HCT116 (cell line): ENCODE measurements at regions not wholly inside any gene's neighbourhood (a gene's known extent, or its start where the extent isn't known, plus 50 kb on each side); places are given as distances from the start of the nearest gene placed in this dataset.

Source experiments
- ATAC-seq: fragments of 200-7000 bp; cut with Tn5 transposase; 2 replicates; pipeline ENCODE4 v1.9.1; 2020; ENCODE audit warnings: mild to moderate bottlenecking, moderate library complexity
- BruUV-seq: library from RNA; stranded (reverse); fragments of 400-500 nt; replicated peaks from 2 replicates; lab custom pipeline; 2021; lab: Mats Ljungman, UMichigan
- CTCF ChIA-PET: fragments of 300-600 bp; sonication (Branson Sonifier 250); formaldehyde crosslinking; loops from one replicate; lab custom pipeline; 2021; ENCODE audit warnings: antibody characterized with exemption; lab: Charles Lee
- POLR2A ChIA-PET: fragments of 300-600, 350-600 bp; sonication (Branson Sonifier 250); formaldehyde crosslinking; loops from one replicate; lab custom pipeline; 2021; ENCODE audit warnings: antibody characterized with exemption; lab: Charles Lee
- RAD21 ChIA-PET, 2 experiments: fragments of 300-600 bp; sonication (Branson Sonifier 250); formaldehyde crosslinking; loops; one replicate each; lab custom pipeline; 2023; ENCODE audit warnings: low total read pairs in 2 of 2; ENCODE audit not compliant: uncharacterized antibody in 2 of 2, unreplicated experiment in 2 of 2, low non-redundant PET in 1 of 2; lab: Charles Lee
- DNase-seq: peaks from one replicate; pipeline ENCODE4 v3.0.0-alpha.2; 2010; ENCODE audit warnings: low read depth, low spot score
- H2AFZ ChIP-seq: fragments of 200-600 bp; shearing (Covaris generic), sonication (generic); 2 replicates; pipeline ENCODE4 v1.6.1; 2017; ENCODE audit warnings: low read depth, mixed run types, mixed read lengths, antibody characterized with exemption, low read length; ENCODE audit not compliant: poor library complexity, severe bottlenecking
- H3K27ac ChIP-seq: 2 replicates; pipeline ENCODE4 v1.5.1; 2012; ENCODE audit warnings: low read depth, low read length
- H3K27me3 ChIP-seq: fragments of 200-600 bp; sonication (generic); 2 replicates; pipeline ENCODE4 v1.6.1; 2016; ENCODE audit warnings: mixed run types, low read length, mixed read lengths; ENCODE audit not compliant: insufficient read depth
- H3K36me3 ChIP-seq, 2 experiments: fragments of 200-500 bp in 1 of 2; fragments of 200-600 bp in 1 of 2; sonication (Bioruptor generic) in 1 of 2; sonication (generic) in 1 of 2; 2 replicates each; pipeline versions ENCODE4 v1.5.1 to v1.6.1; 2014 to 2016; ENCODE audit warnings: low read length in 2 of 2, inconsistent platforms in 1 of 2, mixed read lengths in 1 of 2, mixed run types in 1 of 2; ENCODE audit not compliant: insufficient read depth in 2 of 2, control insufficient read depth in 1 of 2
- H3K4me1 ChIP-seq, 2 experiments: fragments of 200-600 bp in 1 of 2; sonication (generic) in 1 of 2; 2 replicates each; pipeline versions ENCODE4 v1.5.1 to v1.6.1; 2012 to 2017; ENCODE audit warnings: low read length in 2 of 2, inconsistent platforms in 1 of 2, mild to moderate bottlenecking in 1 of 2, mixed read lengths in 1 of 2, mixed run types in 1 of 2, moderate library complexity in 1 of 2; ENCODE audit not compliant: insufficient read depth in 2 of 2, control insufficient read depth in 1 of 2
- H3K4me2 ChIP-seq: fragments of 200-600 bp; sonication (generic); 2 replicates; pipeline ENCODE4 v1.6.1; 2017; ENCODE audit warnings: mixed run types, low read length, mixed read lengths
- H3K4me3 ChIP-seq, 2 experiments: fragments of 200-600 bp in 1 of 2; sonication (generic) in 1 of 2; replicated peaks in 1 of 2; 2 replicates each; pipeline ENCODE4 v1.5.1; 2011 to 2016; ENCODE audit warnings: low read length in 2 of 2, control low read depth in 1 of 2, low read depth in 1 of 2, mild to moderate bottlenecking in 1 of 2, mixed read lengths in 1 of 2, mixed run types in 1 of 2
- H3K79me2 ChIP-seq: fragments of 200-600 bp; sonication (generic); 2 replicates; pipeline ENCODE4 v1.6.1; 2017; ENCODE audit warnings: mild to moderate bottlenecking, mixed run types, low read length, moderate library complexity, mixed read lengths; ENCODE audit not compliant: insufficient read depth
- H3K9ac ChIP-seq: fragments of 200-600 bp; sonication (generic); 2 replicates; pipeline ENCODE4 v1.6.1; 2016; ENCODE audit warnings: low read length, mixed read lengths
- H3K9me2 ChIP-seq: fragments of 200-600 bp; sonication (generic), shearing (Covaris generic); 2 replicates; pipeline ENCODE4 v1.6.1; 2017; ENCODE audit warnings: mixed run types, mild to moderate bottlenecking, moderate library complexity; ENCODE audit not compliant: insufficient read depth
- H3K9me3 ChIP-seq, 2 experiments: fragments of 200-500 bp in 1 of 2; fragments of 200-600 bp in 1 of 2; sonication (Bioruptor generic) in 1 of 2; sonication (generic) in 1 of 2; 2 replicates each; pipeline ENCODE4 v1.6.1; 2014 to 2017; ENCODE audit warnings: low read length in 2 of 2, mixed read lengths in 2 of 2, inconsistent platforms in 1 of 2, low read depth in 1 of 2, mild to moderate bottlenecking in 1 of 2, mixed run types in 1 of 2, moderate library complexity in 1 of 2; ENCODE audit not compliant: control insufficient read depth in 1 of 2, insufficient read depth in 1 of 2
- H4K20me1 ChIP-seq: fragments of 200-600 bp; sonication (generic), shearing (Covaris generic); 2 replicates; pipeline ENCODE4 v1.6.1; 2017; ENCODE audit warnings: mixed run types, mild to moderate bottlenecking, moderate library complexity; ENCODE audit not compliant: insufficient read depth
- EGR1 ChIP-seq: IDR thresholded peaks from 2 replicates; pipeline ENCODE4 v1.6.1; 2012; ENCODE audit warnings: low read depth
- ELF1 ChIP-seq: IDR thresholded peaks from 2 replicates; pipeline ENCODE4 v1.6.1; 2012; ENCODE audit warnings: low read depth, borderline replicate concordance
- EZH2 ChIP-seq: fragments of 200-600 bp; sonication (generic); IDR thresholded peaks from 2 replicates; pipeline ENCODE4 v1.6.1; 2017; ENCODE audit warnings: antibody characterized with exemption, mixed run types
- EZH2phosphoT487 ChIP-seq: fragments of 200-600 bp; IDR thresholded peaks from 2 replicates; pipeline ENCODE4 v1.6.1; 2018; ENCODE audit warnings: antibody characterized with exemption, borderline replicate concordance
- JUND ChIP-seq: IDR thresholded peaks from 2 replicates; pipeline ENCODE4 v1.6.1; 2012
- MAX ChIP-seq: IDR thresholded peaks from 2 replicates; pipeline ENCODE4 v1.6.1; 2012
- POLR2A ChIP-seq: IDR thresholded peaks from 2 replicates; pipeline ENCODE4 v1.7.0; 2011; ENCODE audit warnings: borderline replicate concordance; ENCODE audit not compliant: insufficient read depth, insufficient read length; ENCODE audit errors: extremely low read depth
- SP1 ChIP-seq: IDR thresholded peaks from 2 replicates; pipeline ENCODE4 v1.6.1; 2012; ENCODE audit warnings: low read depth
- SRF ChIP-seq: IDR thresholded peaks from 2 replicates; pipeline ENCODE4 v1.6.1; 2012; ENCODE audit warnings: low read depth
- TCF7L2 ChIP-seq: IDR thresholded peaks from 2 replicates; pipeline ENCODE4 v1.7.0; 2011; ENCODE audit warnings: borderline replicate concordance, inconsistent platforms; ENCODE audit not compliant: insufficient read depth, insufficient read length; ENCODE audit errors: extremely low read depth
- ZBTB33 ChIP-seq: IDR thresholded peaks from 2 replicates; pipeline ENCODE4 v1.6.1; 2011; ENCODE audit warnings: mild to moderate bottlenecking, low read length, moderate library complexity; ENCODE audit not compliant: insufficient replicate concordance; ENCODE audit errors: extremely low read depth
- ZNF274 ChIP-seq: fragments of 200-500 bp; sonication (Bioruptor generic); IDR thresholded peaks from 2 replicates; pipeline ENCODE4 v1.6.1; 2014; ENCODE audit warnings: mild to moderate bottlenecking, low read depth, low read length, inconsistent platforms
- intact Hi-C: fragments of 100-400 bp; cut with micrococcal nuclease; formaldehyde crosslinking; loops from 2 replicates; pipeline ENCODE4 v1.10.0; 2022

GRCh38 chr19:32101206-32101605 lies 244.2 kb upstream of the ZNF507 start:
- intact Hi-C loops = no loop called here
- H3K27me3 ChIP-seq = no peaks in the 10 kb centered on the region
- TF ChIP-seq EZH2phosphoT487 (no peak), SRF (no peak), MAX (no peak), EGR1 (no peak), EZH2 (no peak), ELF1 (no peak), JUND (no peak)
- TF ChIP-seq, all 23 proteins: peak for 0
- no peak for ATAC-seq
- RAD21 ChIA-PET = no interaction called here
- CTCF ChIA-PET = no interaction called here
- no TSS peak for BruUV-seq
- DNase-seq = no peak
- POLR2A ChIA-PET = no interaction called here
- H3K36me3 ChIP-seq = no peaks in the 10 kb centered on the region
- no peak overlapping the region for H3K4me3 ChIP-seq
- H3K9me3 ChIP-seq = peaks cover 0 to 20% of the 10 kb centered on the region in 2 experiments; a peak in 2 of 4 replicates
- no peak overlapping the region for H3K9ac ChIP-seq
- H3K27ac ChIP-seq = no peak overlapping the region
- H3K9me2 ChIP-seq = no peaks in the 10 kb centered on the region
- H3K79me2 ChIP-seq = no peaks in the 10 kb centered on the region
- no peak overlapping the region for H3K4me2 ChIP-seq
- no peaks in the 10 kb centered on the region for H3K4me1 ChIP-seq
- no peaks in the 10 kb centered on the region for H4K20me1 ChIP-seq
- H2AFZ ChIP-seq = no peak overlapping the region

GRCh38 chr19:32103541-32103940 lies 241.9 kb upstream of the ZNF507 start:
- no TSS peak for BruUV-seq
- Histone ChIP-seq H3K27me3 (no peaks in the 10 kb centered on the region), H3K79me2 (no peaks in the 10 kb centered on the region), H2AFZ (no peak overlapping the region), H3K27ac (no peak overlapping the region), H3K4me1 (no peaks in the 10 kb centered on the region), H3K4me3 (no peak overlapping the region), H4K20me1 (no peaks in the 10 kb centered on the region), H3K9ac (no peak overlapping the region), H3K4me2 (no peak overlapping the region), H3K9me3 (peaks cover 0 to 9% of the 10 kb centered on the region in 2 experiments; a peak in 2 of 4 replicates), H3K36me3 (no peaks in the 10 kb centered on the region), H3K9me2 (no peaks in the 10 kb centered on the region)
- TF ChIP-seq TCF7L2 (no peak), SP1 (no peak), EGR1 (no peak), ZBTB33 (no peak), ZNF274 (no peak), SRF (no peak), POLR2A (no peak)
- no peak for ATAC-seq
- ChIA-PET POLR2A (no interaction called here), CTCF (no interaction called here), RAD21 (no interaction called here)
- DNase-seq = no peak
- intact Hi-C loops = no loop called here
